Bone marrow (tissue), 2 donors: ENCODE measurements at regions not wholly inside any gene's neighbourhood (a gene's known extent, or its start where the extent isn't known, plus 50 kb on each side); places are given as distances from the start of the nearest gene placed in this dataset.
"Not testable (repeated sequence)": the region's sequence is repeated elsewhere in the genome, so short reads cannot be mapped to it uniquely, and the experiment has no call there.

Experiments
- DNase-seq, 2 donors: peaks; one replicate each; lab custom pipeline; 2025; lab: John Stamatoyannopoulos, UW

DNA sequence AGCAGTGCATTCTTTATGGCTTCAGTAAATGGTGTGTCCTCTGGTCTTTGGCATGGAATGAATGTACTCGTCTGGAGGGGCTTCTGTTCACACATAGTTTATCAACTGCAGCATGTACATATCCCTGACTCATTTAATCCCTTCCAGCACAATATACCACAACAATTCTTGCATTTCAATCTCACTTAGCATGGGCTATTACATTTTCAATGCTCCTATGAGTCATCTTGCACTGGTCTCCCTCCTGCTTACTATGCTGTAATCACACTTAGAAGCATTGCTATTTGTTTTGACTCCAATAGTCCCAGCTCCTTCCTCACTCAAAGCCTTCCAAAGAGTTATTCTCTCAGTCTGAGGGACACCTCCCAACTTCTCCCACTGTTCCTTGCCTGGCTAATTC is 180.9 kb upstream of the NUDT10 start:
- no peak for DNase-seq

- no peak for DNase-seq
Observed at GRCh38 chrX:51155157-51155556, 177.5 kb upstream of the NUDT10 start.

- no peak for DNase-seq
Observed at GRCh38 chrX:51155566-51155965, 177.1 kb upstream of the NUDT10 start.

GRCh38 chrX:51158231-51158630 is 174.4 kb upstream of the NUDT10 start:
- no peak for DNase-seq

GRCh38 chrX:51159378-51159777 is 173.2 kb upstream of the NUDT10 start:
- DNase-seq: not testable (repeated sequence)

DNA sequence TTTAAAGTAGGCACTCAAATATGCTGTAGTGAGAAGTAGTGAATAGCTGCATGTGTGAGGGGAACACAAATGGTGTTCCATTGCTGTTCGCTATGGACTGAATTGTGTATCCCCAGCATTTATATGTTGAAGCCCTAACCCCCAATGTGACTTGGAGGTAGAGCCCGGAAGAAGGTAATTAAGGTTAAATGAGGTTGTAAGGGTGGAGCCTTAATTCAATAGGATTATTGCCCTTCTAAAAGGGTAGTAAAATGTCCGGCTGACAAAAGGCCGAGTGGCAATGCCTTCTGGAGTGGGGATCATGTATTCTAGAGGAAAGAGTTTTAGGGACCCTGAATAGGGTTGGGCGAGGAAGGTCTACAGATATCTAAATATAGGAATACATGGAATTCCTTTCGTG is 168.9 kb upstream of the NUDT10 start:
- DNase-seq: no peak

GRCh38 chrX:51178356-51178900 is 154.2 kb upstream of the NUDT10 start:
- DNase-seq: not testable (repeated sequence)

DNA sequence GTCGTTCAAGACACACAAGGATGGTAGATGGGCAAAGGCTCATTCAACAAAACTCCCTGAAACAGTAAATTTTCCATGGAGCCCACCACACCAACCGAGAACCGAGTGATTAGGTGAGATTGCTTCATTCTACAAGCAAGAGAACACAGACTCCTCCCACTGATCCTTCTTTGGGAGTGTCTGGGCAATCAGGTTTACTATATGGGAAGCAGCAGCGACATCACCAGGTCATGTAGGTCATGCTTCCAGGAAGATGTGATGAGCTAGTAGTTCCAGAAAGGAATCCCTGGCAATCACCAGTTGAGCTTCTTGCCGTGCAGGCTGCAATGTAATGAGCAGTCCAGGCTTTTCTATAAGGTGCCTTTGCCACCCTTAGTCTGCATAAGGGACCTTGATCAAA is 152.8 kb upstream of the NUDT10 start:
- DNase-seq: not testable (repeated sequence)

DNA sequence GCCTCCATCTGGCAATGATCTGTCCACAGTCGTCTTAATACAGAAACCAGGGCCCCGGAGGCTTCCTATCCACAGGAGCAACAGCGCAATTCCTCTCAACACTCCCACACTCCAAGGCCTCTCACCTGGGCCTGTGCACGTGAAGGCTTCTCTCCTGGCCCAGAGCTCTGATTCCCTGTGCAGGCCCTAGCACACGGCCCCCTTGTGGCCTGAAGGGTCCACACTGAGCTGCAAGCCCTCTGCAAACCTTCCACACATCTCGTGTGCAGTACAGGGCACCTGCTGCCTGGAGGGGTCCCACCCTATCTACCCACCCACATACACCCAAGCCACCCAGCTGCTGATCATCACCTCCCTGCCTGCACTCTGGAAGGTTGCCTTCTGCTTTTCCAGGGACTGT is 150.1 kb upstream of the NUDT10 start:
- DNase-seq: no peak

DNA sequence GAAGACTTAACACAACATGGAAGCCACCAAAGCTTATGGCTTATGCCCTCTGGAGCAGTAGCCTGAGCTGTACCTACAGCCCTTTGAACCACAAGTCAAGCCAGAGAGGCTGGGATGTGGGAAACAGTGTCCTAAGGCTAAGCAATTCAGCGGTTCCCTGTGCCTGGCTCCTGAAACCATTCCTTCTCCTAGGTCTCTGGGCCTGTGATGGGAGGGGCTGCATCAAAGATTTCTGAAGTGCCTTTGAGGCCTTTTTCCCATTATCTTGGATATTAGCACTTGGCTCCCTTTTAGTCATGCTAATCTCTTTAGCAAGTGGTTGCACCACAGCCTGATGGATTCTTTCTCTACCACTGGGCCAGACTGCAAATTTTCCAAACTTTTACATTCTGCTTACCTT is 140.5 kb upstream of the NUDT10 start:
- no peak for DNase-seq

DNA sequence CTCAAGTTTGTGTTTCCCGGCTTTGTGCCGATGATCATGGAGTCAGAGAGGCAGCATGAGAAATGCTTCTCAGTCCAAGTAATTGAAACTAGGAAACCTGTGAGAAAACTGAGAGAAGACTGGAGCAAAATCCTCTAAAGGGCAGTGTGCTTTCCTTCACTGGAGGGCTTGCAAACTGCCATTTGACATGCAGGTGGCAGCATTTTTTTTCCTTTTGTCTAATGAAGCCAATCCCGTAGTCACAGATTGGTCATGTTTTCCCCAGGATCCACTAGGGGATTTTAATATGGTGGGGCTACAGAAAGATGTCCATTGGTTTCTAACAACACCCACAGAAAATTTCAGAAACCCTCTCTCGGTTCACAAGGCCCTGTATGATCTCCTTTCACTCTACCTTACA is 117.4 kb upstream of the NUDT10 start:
- no peak for DNase-seq

GRCh38 chrX:51215856-51216255 is 116.8 kb upstream of the NUDT10 start:
- DNase-seq: no peak

DNA sequence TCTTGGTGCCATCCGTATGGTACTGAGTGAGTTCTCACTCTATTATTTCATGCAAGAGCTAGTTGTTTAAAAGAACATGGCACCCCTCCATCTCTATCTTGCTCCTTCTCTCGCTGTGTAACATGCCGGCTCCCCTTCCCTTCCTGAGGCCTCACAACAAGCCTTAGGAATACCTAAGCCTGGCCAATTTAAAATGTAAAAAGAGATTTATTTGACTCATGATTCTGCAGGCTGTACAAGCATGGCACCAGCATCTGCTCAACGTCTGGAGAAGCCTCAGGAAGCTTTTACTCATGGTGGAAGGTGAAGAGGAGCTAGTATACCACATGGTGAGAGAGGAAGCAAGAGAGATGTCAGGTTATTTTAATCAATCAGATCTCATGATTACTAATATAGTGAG is 90.4 kb upstream of the NUDT10 start:
- no peak for DNase-seq

DNA sequence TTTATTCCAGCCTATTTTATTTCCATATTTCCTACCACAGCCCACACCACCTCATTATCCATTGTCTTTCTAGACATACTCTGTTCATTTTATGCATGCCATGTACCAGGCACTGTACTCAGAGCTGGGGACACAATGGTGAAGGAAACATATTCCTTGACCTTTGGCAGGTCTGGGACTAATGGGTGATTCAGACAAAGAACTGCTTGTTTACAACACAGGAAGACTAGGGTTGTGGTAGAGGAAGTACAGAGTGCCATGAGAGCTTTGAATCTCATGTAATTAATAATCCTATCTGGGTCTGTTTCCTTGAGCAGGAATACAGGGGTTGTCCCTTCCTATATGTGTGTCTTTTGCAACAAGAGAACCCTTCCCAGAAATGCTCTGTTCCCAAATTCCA is 75.1 kb upstream of the NUDT10 start:
- no peak for DNase-seq

DNA sequence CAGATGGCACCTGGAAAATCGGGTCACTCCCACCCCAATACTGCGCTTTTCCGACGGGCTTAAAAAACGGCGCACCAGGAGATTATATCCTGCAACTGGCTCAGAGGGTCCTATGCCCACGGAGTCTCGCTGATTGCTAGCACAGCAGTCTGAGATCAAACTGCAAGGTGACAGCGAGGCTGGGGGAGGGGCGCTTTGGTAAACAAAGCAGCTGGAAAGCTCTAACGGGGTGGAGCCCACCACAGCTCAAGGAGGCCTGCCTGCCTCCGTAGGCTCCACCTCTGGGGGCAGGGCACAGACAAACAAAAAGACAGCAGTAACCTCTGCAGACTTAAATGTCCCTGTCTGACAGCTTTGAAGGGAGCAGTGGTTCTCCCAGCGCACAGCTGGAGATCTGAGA is 70.4 kb upstream of the NUDT10 start:
- not testable (repeated sequence) for DNase-seq

DNA sequence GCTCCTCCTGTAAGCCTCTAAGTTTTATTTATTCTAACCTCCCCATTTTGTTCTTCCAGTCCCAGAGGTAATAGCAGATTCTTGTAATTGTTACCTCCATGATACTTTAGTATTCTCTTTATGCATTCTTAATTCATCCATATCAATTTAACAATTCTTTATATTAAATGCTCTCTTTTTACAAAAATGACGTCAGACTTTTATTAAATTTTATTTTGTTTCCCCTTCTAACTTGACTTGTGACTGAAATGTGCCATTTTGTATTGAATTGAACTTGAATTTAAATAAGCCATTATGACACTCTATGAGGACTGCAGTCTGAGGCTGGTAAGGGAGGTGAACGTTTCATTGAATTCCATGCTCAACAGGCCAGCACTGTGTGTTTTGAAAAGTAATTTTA is 60.0 kb upstream of the NUDT10 start:
- no peak for DNase-seq

DNA sequence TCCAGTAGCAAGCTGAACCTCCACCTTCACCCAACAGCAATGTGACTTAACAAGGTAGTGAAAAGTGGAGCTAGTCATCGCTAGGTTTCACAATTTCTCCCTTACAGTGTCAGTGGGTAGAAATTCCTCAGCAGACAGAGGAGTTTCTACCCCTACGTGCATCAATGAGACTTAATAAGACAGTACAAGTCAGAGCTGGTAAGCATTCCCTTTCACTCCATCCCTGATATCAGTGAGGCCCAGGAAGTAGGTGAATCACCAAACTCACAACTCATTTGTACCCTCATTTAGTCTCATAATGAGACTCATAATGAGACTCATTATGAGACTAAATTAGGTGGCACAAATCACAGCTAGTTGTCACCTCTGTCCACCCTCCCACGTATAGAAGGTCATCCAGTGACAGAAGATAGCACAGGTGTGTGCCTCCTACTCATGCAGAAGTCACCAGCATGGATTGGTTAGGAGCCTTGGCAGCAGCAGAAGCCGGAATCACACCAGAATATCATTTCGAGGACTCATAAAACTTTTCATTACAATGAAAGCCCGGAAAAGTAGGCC is 50.8 kb upstream of the NUDT10 start:
- DNase-seq: no peak
